Neuronal stem cell (in vitro differentiated cells): ENCODE measurements at regions not wholly inside any gene's neighbourhood (a gene's known extent, or its start where the extent isn't known, plus 50 kb on each side); places are given as distances from the start of the nearest gene placed in this dataset.

Experiments
- DNase-seq: peaks from one replicate; pipeline ENCODE4 v3.0.0-alpha.2; 2013; ENCODE audit warnings: low spot score
- H2AFZ ChIP-seq: one replicate; pipeline ENCODE4 v1.6.1; 2013; ENCODE audit warnings: mild to moderate bottlenecking, low read length, inconsistent platforms
- H2AK5ac ChIP-seq: 2 replicates; pipeline ENCODE4 v1.6.1; 2013; ENCODE audit warnings: low read depth, mild to moderate bottlenecking, inconsistent platforms, low read length, moderate library complexity, mixed read lengths
- H2BK120ac ChIP-seq: 2 replicates; pipeline ENCODE4 v1.6.1; 2013; ENCODE audit warnings: low read depth, mild to moderate bottlenecking, inconsistent platforms, low read length, moderate library complexity, mixed read lengths
- H2BK12ac ChIP-seq: one replicate; pipeline ENCODE4 v1.6.1; 2013; ENCODE audit warnings: low read length, inconsistent platforms
- H2BK15ac ChIP-seq: 2 replicates; pipeline ENCODE4 v1.6.1; 2013; ENCODE audit warnings: mild to moderate bottlenecking, low read length, inconsistent platforms, mixed read lengths
- H2BK5ac ChIP-seq: one replicate; pipeline ENCODE4 v1.6.1; 2013; ENCODE audit warnings: inconsistent platforms, mild to moderate bottlenecking, low read length, moderate library complexity
- H3K14ac ChIP-seq: one replicate; pipeline ENCODE4 v1.6.1; 2013; ENCODE audit warnings: low read length, inconsistent platforms
- H3K18ac ChIP-seq: 2 replicates; pipeline ENCODE4 v1.6.1; 2013; ENCODE audit warnings: low read length, inconsistent platforms
- H3K23ac ChIP-seq: 2 replicates; pipeline ENCODE4 v1.6.1; 2013; ENCODE audit warnings: low read depth, mild to moderate bottlenecking, mixed read lengths, low read length, inconsistent platforms; ENCODE audit not compliant: poor library complexity
- H3K27ac ChIP-seq: replicated peaks from 3 replicates; pipeline ENCODE4 v1.5.1; 2013; ENCODE audit warnings: low read length, inconsistent platforms
- H3K27me3 ChIP-seq, 3 experiments: 2 replicates each; pipeline ENCODE4 v1.6.1; 2013; ENCODE audit warnings: low read length in 3 of 3, mild to moderate bottlenecking in 2 of 3, inconsistent platforms in 1 of 3, low read depth in 1 of 3, mixed read lengths in 1 of 3, moderate library complexity in 1 of 3; ENCODE audit not compliant: control insufficient read depth in 3 of 3, insufficient read depth in 3 of 3
- H3K36me3 ChIP-seq, 2 donors: replicated peaks in 1 of 2; 2 replicates each; pipeline ENCODE4 v1.6.1; 2013; ENCODE audit warnings: low read length in 2 of 2; ENCODE audit not compliant: control insufficient read depth in 2 of 2, insufficient read depth in 2 of 2
- H3K4ac ChIP-seq: 2 replicates; pipeline ENCODE4 v1.6.1; 2013; ENCODE audit warnings: inconsistent platforms, mild to moderate bottlenecking, low read length, moderate library complexity
- H3K4me1 ChIP-seq, 2 donors: 1 replicate in 1 of 2; 2 replicates in 1 of 2; pipeline ENCODE4 v1.6.1; 2013; ENCODE audit warnings: low read length in 2 of 2, low read depth in 1 of 2; ENCODE audit not compliant: control insufficient read depth in 2 of 2, insufficient read depth in 1 of 2
- H3K4me2 ChIP-seq: one replicate; pipeline ENCODE4 v1.6.1; 2013; ENCODE audit warnings: mild to moderate bottlenecking, low read length, inconsistent platforms; ENCODE audit not compliant: insufficient read depth, poor library complexity, severe bottlenecking
- H3K4me3 ChIP-seq, 2 donors: 2 replicates each; pipeline ENCODE4 v1.5.1; 2013; ENCODE audit warnings: low read length in 2 of 2, mild to moderate bottlenecking in 2 of 2, inconsistent platforms in 1 of 2, moderate library complexity in 1 of 2
- H3K79me1 ChIP-seq: one replicate; pipeline ENCODE4 v1.6.1; 2013; ENCODE audit warnings: low read depth, mild to moderate bottlenecking, inconsistent platforms, low read length, moderate library complexity
- H3K9ac ChIP-seq: one replicate; pipeline ENCODE4 v1.6.1; 2013; ENCODE audit warnings: mild to moderate bottlenecking, low read depth, low read length, inconsistent platforms; ENCODE audit not compliant: poor library complexity
- H3K9me3 ChIP-seq, 2 donors: replicated peaks in 1 of 2; 2 replicates each; pipeline versions ENCODE3 to v1.6.1; 2013; ENCODE audit warnings: low read length in 2 of 2, mild to moderate bottlenecking in 2 of 2, inconsistent platforms in 1 of 2, low read depth in 1 of 2, mixed read lengths in 1 of 2, moderate library complexity in 1 of 2; ENCODE audit not compliant: control insufficient read depth in 2 of 2, insufficient read depth in 1 of 2
- H4K8ac ChIP-seq: one replicate; pipeline ENCODE4 v1.6.1; 2013; ENCODE audit warnings: low read depth, mild to moderate bottlenecking, inconsistent platforms, low read length, moderate library complexity
- H4K91ac ChIP-seq: one replicate; pipeline ENCODE4 v1.6.1; 2013; ENCODE audit warnings: low read length, low read depth, mild to moderate bottlenecking, inconsistent platforms; ENCODE audit not compliant: poor library complexity
- WGBS, 2 donors: extraction: QIAGEN DNeasy Blood & Tissue Kit; methylation state at CpG; one replicate each; pipeline ENCODE4 v1.1.7; 2013; ENCODE audit warnings: missing lambda C conversion rate in 2 of 2, mixed read lengths in 1 of 2; ENCODE audit not compliant: insufficient read length in 2 of 2, insufficient replicate concordance in 1 of 2; ENCODE audit errors: extremely low coverage in 2 of 2; 5-methylcytosine and 5-hydroxymethylcytosine counted together

DNA sequence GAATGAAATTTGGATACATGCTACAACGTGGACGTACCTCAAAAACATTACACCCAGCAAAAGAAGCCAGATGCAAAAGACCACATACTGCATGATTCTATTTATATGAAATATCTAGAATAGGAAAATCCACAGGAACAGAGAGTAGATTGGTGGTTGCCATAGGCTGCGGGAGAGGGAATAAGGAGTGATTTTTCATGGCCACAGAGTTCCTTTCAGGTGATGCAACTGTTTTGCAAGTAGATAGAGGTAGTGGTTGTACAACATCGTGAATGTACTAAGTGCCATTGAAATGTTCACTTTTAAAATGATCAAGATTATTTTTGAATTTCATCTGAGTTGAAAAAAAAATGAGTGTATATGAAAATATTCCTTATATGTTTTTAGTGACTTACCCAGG lies 115.3 kb upstream of the RUNX1 start:
- Histone ChIP-seq H2BK5ac (no peak overlapping the region), H3K23ac (no peak overlapping the region), H3K9ac (no peak overlapping the region), H3K14ac (no peak overlapping the region), H4K8ac (no peak overlapping the region), H3K27ac (no peak overlapping the region), H3K79me1 (no peaks in the 10 kb centered on the region), H2BK12ac (no peak overlapping the region), H3K4me3 (no peak overlapping the region), H3K18ac (no peak overlapping the region), H3K4me2 (no peak overlapping the region), H2BK120ac (no peak overlapping the region), H2AK5ac (no peak overlapping the region), H3K36me3 (no peaks in the 10 kb centered on the region), H3K27me3 (no peaks in the 10 kb centered on the region), H3K4ac (no peak overlapping the region), H3K9me3 (no peaks in the 10 kb centered on the region), H4K91ac (no peak overlapping the region), H2BK15ac (no peak overlapping the region), H3K4me1 (no peaks in the 10 kb centered on the region), H2AFZ (no peak overlapping the region)
- DNase-seq, result no peak
- WGBS, 2 donors, result no CpG with 5 or more reads among the region's 4 CpGs

- Histone ChIP-seq H3K18ac (no peak overlapping the region), H3K4me2 (no peak overlapping the region), H3K79me1 (no peaks in the 10 kb centered on the region), H3K27me3 (no peaks in the 10 kb centered on the region), H3K36me3 (no peaks in the 10 kb centered on the region), H2BK5ac (no peak overlapping the region), H2AK5ac (no peak overlapping the region), H3K4me3 (no peak overlapping the region), H2BK15ac (no peak overlapping the region), H3K4ac (no peak overlapping the region), H2BK12ac (no peak overlapping the region), H3K27ac (no peak overlapping the region), H2BK120ac (no peak overlapping the region), H4K91ac (no peak overlapping the region), H3K14ac (no peak overlapping the region), H3K9ac (no peak overlapping the region), H4K8ac (no peak overlapping the region), H3K23ac (no peak overlapping the region), H3K9me3 (no peaks in the 10 kb centered on the region), H3K4me1 (no peaks in the 10 kb centered on the region), H2AFZ (no peak overlapping the region)
- WGBS, 2 donors, result no CpG with 5 or more reads among the region's 3 CpGs
- no peak for DNase-seq
These were observed 114.3 kb upstream of the RUNX1 start for GRCh38 chr21:35163411-35163810.

DNA sequence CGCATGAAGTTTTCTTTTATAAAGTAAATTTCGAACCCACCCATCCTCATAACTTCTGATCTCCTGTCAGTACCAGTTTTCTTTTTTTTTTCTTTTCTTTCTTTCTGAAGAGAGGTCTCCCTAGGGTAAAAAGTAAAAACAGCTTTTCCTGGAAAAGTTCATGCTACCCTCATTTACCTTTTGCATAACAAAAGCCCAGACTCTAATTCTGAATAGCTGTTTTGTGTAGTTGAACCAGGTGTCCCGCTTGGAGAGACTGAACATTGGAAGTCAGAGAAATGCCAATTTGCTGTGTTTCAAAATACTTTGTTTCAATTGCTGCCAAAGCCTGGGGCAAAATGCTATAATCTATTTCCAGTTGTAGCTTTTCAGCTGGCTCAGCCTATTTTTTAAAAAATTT lies 113.7 kb upstream of the RUNX1 start:
- no peak for DNase-seq
- Histone ChIP-seq H3K79me1 (no peaks in the 10 kb centered on the region), H2AK5ac (no peak overlapping the region), H3K4me2 (no peak overlapping the region), H3K9ac (no peak overlapping the region), H3K18ac (no peak overlapping the region), H2AFZ (no peak overlapping the region), H3K4me1 (no peaks in the 10 kb centered on the region), H2BK15ac (no peak overlapping the region), H3K23ac (no peak overlapping the region), H3K4ac (no peak overlapping the region), H3K27me3 (no peaks in the 10 kb centered on the region), H3K4me3 (no peak overlapping the region), H2BK5ac (no peak overlapping the region), H2BK120ac (no peak overlapping the region), H2BK12ac (no peak overlapping the region), H3K36me3 (no peaks in the 10 kb centered on the region), H4K8ac (no peak overlapping the region), H3K27ac (no peak overlapping the region), H3K9me3 (peaks cover 0 to 2% of the 10 kb centered on the region in 2 donors), H4K91ac (no peak overlapping the region), H3K14ac (no peak overlapping the region)
- WGBS, 2 donors, result no CpG with 5 or more reads among the region's 3 CpGs

GRCh38 chr21:35159881-35160280 lies 110.8 kb upstream of the RUNX1 start:
- Histone ChIP-seq H3K4me1 (no peaks in the 10 kb centered on the region), H2BK5ac (no peak overlapping the region), H3K14ac (no peak overlapping the region), H3K4ac (no peak overlapping the region), H3K9ac (no peak overlapping the region), H4K91ac (no peak overlapping the region), H3K27me3 (no peaks in the 10 kb centered on the region), H3K23ac (no peak overlapping the region), H2BK12ac (no peak overlapping the region), H3K4me2 (no peak overlapping the region), H2BK120ac (no peak overlapping the region), H4K8ac (no peak overlapping the region), H3K27ac (no peak overlapping the region), H3K18ac (no peak overlapping the region), H2BK15ac (no peak overlapping the region), H3K36me3 (no peaks in the 10 kb centered on the region), H3K9me3 (peaks cover 0 to 4% of the 10 kb centered on the region in 2 donors), H2AFZ (no peak overlapping the region), H3K79me1 (no peaks in the 10 kb centered on the region), H3K4me3 (no peak overlapping the region), H2AK5ac (no peak overlapping the region)
- DNase-seq, result no peak
- WGBS, 2 donors, result no CpG with 5 or more reads among the region's 4 CpGs
